HG02852 (cell line): ENCODE measurements at regions not wholly inside any gene's neighbourhood (a gene's known extent, or its start where the extent isn't known, plus 50 kb on each side); places are given as distances from the start of the nearest gene placed in this dataset.
A peak's percentile ranks its signal among the peaks of the same experiment; 100 is the strongest.

Source experiments
- ATAC-seq: cut with Tn5 transposase; IDR thresholded peaks from one replicate; pipeline ENCODE4 v1.9.1; 2021; ENCODE audit warnings: mild to moderate bottlenecking, moderate library complexity; ENCODE audit not compliant: unreplicated experiment

DNA sequence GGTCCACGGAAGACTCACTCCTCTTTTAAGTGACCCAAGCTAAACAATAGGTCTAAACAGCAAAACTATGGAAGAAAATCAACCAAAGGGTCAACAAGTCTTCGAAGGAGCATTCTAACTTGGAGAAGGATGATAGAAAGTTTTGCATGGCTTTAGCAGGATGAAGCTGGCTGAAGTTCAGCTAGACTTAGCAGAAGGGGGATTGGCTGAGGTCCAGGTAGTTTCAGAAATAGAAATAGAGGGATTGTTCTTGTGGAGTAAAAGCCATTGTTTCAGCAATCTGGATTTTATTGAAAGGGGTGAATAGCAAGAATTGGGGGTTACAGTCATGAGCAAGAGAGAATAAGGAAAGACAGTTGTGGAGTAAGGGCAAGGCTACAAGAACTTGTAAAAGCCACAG is 84.7 kb upstream of the TSPAN8 start:
- ATAC-seq: no peak

DNA sequence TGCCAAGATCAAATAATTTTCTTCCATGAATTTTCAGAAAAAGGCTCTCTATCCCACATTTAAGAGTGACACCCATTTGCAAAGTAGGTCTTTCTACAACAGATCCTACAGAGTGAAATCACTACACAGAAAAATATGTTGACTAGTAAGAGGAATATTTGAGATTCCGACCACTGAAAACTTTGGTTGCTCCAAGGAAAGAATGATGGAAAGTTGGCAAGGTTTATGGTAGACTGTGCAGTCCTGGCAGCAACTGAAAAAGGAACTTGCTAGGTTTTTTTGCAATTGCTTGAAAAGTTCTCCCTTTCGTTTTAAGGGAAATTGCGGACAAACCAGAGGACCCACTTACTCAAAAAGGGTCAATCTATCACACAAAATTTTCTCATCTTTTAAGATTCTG is 83.1 kb upstream of the TSPAN8 start:
- ATAC-seq: no peak

DNA sequence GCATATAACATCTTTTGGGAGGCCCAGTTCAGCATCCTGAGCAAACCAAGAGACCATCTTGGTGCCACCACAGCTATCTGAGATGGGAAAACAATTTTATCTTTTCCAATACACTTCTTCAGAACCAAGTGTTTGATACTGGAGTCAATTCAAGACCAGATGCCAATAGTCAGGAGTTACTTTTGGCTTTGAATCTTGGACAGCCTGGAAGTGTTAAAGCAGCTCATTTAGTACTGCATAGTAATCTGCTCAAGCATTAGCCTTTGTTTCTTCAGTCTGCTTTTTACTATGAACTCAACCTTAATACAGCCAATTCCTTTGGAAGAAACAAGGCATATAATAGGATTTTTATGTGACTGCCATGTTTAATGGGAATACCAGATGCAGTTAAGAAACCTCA is 81.9 kb upstream of the TSPAN8 start:
- ATAC-seq: no peak

DNA sequence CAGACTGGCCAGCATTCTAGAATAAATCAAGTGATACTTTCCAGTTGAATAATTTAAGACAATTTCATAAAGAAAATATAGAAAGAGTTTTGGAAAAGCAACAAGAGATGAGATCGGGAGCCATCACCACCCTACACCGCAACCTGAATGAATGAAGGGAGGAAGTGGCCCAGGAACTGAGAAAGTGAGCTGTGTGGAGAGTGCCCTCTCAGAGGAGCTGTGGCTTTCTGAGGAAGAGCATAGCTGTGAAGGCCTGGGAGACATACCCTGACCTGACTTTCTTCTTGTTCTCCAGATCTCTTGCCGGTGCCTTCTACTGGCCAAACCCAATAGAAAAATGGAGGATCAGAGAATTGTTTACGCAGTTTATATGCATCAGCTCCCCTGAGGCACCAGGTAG is 79.3 kb upstream of the TSPAN8 start:
- no peak for ATAC-seq

DNA sequence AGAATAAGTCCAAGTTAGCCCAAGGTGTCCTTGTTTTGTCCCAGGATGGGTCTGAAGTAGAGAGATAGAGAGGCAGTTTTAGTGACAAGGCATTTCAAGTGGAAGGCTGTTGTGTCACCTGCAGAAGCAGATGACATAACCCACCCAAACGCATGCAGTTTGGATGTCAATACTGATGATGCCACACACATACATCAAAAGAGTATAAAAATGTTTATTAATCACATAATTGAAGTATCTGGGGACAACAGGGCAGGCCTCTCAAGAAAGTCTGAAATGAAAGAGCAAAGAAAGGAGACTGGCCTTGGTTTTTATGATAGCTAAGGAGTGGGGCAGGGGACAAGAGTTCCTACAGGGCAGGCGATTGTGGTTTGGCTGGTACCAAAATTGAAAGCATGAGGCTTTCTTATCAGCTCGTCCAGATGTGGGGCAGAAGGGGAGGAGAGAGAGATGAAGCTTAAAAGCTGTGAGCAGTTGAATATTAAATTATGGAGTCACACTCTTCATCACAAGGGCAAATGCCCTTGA is 78.4 kb upstream of the TSPAN8 start:
- no peak for ATAC-seq

DNA sequence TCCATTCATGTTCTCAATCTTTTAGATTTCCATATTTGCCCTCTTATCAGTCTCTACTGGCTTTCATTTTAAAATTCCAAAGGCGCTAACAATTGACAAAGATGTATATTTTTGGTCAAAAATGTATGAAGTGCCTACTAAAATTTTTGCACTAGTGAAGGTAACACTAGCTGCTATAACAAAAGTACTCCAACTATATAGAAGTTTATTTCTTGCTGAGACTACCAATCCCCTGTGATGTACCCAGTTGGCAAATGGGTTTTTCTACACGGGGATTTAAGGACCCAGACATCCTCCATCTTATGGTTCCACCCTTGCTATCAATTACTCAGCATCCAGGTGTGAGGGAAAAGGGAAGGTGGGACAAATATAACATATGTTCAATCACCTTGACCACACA is 75.3 kb upstream of the TSPAN8 start:
- ATAC-seq: no peak

DNA sequence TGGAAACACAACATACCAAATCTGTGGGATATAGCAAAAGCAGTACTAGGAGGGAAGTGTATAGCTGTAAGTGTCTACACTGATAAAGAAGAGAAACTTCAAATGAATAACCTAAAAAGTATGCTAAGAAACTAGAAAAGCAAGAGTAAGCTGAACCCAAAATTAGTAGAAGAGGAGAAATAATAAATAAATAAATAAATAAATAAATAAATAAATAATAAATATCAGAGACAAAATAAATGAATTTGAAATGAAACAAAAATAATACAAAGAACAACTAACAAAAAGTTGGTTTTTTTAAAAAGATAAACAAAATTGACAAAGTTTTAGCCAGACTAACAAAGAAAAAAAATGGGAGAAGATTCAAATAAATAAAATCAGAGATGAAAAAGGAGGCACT is 72.7 kb upstream of the TSPAN8 start:
- no peak for ATAC-seq

DNA sequence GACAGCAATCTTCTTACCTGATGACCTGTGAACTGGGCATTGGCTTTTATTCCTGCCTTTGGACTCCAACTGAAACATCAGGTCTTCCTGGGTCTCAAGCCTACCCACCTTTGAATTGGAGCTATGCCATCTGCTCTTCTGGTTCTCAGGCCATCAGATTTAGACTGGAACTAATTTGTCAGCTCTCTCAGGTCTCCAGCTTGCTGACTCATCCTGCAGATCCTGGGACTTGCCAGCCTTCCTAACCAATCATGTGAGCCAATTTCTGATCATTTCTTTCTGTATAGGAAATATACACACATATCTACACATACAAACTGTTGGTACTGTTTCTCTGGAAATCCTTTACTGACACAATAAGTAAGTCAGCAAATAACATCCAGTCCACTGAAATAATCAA is 65.3 kb upstream of the TSPAN8 start:
- no peak for ATAC-seq

DNA sequence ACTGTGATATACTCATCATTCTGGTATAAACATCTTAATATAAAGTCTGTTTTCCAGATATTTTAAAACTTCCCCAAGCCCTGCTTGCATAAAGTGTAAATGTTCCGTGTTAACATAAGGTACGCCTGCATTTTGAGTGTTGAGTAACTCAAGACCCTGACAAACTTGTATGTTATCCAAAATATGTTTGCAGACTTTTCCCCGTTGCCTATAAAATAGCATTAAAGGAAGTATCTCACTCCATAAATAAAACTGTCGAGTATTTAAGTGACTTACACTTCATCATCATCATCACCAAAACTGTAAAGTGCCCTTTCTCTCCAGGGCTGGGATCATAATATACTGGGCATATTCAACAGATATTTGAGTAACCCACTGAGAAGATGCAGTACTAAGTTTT is 64.6 kb upstream of the TSPAN8 start:
- ATAC-seq: no peak

DNA sequence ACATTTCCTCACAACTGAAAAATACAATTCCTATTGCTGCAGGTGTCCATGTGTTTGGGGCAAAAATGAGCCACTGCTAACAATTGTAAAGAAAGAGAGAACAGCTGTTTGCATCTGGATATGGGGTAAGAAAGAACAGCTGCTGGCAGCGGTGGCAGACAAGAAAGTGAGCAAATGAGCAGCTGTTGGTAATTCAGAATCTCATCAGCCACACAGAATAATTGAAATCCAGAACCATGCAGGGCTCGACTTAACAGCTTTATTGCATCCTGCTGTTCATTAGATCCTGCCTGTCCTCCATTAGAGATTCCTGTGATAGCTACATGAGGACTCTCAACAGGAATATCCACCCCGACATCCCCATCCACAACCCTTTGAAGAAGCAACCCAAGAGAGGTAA is 62.5 kb upstream of the TSPAN8 start:
- no peak for ATAC-seq

DNA sequence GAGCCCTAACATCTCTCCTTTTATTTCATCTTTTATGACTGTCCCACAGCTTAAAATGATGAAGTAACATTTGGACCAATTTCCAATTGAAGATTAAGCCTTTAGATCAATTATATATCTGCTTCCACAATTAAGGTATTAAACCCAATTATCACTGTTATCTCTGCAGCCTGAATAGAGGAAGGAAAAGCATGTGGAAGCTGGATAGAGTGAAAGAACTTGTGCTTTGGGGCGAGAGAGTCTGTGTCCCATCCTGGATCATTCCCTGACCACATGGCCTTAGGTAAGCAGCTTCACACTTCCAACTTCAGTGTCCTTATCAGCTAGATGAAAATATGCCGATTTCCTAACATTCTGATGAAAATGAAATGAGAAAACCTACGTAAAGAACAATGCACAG is 61.4 kb upstream of the TSPAN8 start:
- ATAC-seq: no peak

DNA sequence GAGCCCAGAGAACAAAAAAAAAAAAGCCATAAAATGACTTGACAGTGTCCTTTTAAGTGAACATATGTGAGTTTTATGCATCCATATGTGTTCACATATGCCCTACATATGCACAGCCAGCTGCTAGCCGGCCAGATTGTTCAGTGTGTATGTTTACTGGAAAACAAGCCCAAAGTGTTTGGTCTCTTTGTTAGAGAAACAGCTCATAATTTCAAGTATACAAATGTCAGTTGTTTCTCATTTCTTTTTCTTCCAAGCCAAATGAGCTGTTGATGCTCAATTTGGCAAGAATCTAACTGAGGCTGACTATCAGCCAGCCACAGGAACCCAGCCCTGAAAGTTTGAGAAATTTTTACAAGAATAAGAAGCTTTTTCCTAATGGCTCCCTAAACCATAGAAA is 60.8 kb upstream of the TSPAN8 start:
- ATAC-seq: no peak

DNA sequence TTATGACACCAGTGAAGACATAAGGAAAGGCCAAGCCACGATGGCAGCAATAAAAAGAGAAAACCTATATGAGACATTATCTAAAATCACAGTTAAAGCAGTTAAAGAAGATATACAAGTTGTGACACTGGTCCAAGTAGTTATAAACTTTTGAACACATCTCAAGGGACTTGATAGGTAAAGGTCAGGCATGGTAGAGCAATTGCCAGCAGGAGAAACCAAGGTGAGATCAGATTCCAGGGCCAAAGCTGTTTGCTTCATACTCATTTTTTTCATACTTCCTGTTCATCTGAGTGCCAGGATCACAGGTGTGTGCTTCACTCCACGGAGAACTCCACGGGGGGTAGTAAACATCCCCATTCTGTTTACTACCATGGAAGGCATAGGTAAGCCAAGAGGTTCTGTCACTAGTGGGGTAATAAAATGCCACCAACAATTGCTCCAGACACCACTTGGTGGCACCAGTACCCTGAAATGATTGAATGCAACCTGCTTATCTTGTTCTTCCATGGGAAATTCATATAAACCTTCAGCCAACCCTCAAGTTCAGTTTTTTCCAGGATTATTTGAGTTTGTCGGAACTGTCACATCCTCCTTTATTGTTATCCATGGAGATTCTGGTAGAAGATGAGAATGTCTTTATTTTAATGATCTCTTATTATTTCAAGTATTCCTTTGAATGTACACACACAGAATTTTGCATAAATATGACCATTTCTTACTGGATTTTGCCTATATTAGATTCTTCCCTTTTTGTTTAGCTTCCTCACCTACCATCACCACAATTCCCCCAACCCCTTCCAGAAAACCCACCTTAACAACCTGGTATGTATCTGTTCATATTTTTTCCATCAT is 59.2 kb upstream of the TSPAN8 start:
- ATAC-seq: peak; percentile 60

DNA sequence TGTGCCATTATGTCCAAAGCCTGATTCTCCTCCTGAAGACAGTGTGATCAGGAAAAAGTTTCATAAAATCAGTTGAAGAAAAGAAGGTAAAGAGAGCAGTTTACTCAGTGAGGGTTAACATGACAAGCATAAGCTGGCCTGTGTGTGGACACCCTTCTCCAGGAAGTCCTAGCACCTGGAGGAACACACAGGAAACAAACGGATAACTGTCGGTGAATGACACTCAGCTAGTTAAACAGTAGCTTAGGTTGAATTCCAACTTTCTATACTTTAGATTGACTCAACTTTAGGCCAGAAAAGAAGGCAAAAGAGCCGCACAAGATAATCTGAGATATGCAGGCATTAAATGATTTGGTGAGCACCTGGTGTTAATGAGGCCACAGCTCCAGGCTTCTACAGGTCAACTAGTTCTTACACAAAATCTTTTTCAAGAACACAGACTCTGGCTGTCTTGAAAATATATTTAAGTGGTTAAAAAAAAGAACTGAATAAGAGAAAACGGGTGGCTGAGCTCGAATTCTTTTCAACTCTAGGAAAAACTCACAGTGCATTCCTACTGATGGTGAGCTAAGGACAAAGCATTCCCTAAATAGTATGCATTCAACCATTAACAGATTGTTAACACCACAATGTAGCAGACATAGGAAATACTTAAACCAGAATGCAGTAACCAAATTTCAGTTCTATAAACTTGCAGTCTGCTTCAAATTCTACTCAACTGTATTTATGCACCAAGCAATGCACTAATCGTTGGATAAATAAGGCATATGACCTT is 56.9 kb upstream of the TSPAN8 start:
- ATAC-seq: no peak

DNA sequence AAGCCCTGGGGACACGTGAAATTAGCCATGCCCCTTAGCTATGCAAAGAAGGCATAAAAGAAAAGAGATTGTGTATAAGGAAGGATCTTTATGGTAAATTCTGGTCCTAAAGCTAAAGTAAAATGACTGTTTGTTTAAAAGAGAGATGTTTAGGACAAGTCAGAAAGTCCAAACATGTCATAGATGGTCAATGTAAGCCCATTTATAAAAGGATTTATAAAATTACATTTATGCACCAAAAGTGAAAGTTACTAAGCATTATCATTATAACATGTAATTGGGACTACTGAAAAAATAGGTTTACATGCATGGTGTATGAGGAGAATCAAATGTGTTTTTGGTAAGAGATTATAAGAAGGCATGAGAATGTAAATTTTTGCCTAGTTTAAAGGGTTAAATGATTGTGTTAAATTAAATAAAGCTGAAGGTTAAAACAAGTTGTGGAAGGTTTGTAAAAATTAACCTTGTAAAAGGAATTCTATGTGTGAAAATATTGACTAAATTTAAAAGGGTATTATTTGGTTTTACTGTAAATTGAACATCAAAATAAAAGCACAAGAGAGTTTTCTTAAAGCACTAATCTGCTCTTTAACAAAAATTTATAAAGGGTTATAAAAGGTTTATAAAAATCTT is 50.4 kb upstream of the TSPAN8 start:
- no peak for ATAC-seq
